GM19438 (cell line): ENCODE measurements at regions not wholly inside any gene's neighbourhood (a gene's known extent, or its start where the extent isn't known, plus 50 kb on each side); places are given as distances from the start of the nearest gene placed in this dataset.

ENCODE experiments used
- ATAC-seq: cut with Tn5 transposase; IDR thresholded peaks from one replicate; pipeline ENCODE4 v1.9.1; 2021; ENCODE audit warnings: low read depth; ENCODE audit not compliant: unreplicated experiment

DNA sequence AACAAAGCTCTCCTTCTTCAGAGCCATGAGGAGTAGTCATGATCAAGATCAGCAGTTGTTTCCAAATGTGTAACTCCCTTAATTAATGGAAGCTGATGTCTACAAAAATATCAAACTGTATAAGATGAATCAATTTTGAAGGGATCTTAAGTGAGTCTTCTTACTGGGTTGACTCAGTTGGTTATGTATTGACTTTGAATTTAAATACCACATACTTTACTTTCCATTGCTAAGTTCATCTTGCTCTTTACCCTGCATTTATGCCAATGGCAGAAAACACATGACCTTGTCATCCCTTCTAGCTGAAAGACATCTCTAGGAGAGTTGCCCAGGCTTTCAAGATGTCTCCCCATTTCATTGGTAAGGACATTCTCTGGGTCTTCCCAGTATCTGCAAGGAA lies 123.2 kb upstream of the STMND1 start:
- no peak for ATAC-seq

DNA sequence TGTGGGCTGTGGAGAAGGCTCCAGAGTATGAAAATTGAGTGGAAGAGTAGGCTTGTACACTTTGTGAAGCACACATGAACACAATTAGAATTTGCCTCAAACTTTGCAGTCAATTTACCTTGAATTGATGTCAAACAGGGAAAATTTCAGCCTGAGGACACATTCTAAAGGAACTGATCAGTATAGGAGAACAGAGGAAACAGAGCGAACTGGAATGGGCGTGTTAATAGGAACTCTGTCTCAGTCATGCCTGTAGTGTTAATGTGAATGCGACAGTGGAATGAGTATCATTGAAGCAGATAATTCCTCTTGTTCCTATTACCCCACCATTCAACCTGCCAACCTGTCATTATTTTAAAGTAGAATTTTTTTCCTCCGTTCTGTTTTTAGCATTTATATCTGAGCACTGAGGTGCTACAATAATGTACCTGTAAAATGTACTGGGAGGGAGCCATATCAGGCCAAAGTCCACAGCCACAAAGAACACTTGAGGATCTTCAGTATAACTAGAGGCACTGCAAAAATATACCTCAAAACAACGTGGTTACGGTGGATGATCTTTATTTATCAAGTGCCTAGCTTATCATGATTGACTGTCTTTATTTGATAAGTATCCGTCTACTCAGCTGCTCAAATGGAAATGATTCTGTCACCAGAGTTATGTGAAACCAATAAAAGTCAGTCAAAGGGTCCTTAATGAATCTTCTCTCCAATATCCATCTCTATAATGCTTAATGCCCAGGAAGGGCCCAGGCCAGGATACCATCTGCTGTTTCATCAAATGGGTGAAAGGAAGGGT lies 125.3 kb upstream of the STMND1 start:
- ATAC-seq, result no peak

DNA sequence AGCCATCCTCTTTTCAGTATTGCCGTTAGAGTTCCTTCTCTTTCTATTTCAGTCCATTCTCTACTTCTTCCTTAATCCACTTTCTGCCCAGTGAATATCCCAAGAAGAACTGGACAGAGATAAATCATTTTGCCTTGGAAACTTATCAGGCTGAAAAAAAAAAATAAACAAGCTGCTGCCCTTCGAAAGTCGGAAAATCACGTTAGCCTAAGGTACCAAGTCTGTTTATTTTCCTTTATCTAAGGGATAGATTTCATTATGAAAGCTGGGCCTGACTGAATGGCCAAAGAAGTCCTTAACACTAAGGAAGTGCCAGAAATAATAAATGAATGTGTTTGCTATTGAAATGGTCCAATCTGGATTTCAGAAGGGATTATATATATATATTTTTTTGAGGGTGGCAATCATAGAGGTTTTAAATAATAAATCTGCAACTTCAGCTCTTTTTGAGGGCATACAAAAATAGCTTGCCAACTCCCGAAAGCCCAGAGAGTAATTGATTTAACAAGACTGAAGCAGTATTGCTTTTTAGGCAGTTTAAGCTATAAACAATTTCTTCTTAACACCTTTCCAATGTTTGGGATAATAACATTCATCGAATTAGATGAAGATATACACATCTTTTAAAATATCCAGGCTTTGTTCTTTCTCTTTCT lies 127.0 kb upstream of the STMND1 start:
- ATAC-seq, result no peak

- ATAC-seq, result no peak
Observed at GRCh38 chr6:16974387-16974673, 127.5 kb upstream of the STMND1 start.

- no peak for ATAC-seq
Observed at GRCh38 chr6:16973545-16974386, 128.1 kb upstream of the STMND1 start.

DNA sequence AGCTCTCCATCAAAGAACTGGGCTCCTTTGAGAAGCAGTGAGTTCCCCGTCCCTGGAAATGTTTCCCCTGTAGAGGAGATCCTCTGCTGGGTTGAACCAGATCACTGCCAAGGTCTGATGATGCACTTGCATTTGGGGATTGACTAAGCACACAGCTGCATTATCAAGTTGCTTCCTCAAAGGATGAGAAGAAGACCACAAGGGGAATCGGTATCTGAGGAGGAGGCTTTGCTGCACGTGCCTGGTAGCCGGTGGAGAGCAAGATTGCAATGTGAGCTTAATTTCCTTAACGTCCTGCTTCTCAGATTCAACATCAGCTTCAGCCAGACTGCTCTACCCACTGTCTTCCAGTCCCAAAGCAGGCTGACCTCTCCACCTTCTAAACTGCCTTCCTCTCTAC lies 128.8 kb upstream of the STMND1 start:
- no peak for ATAC-seq

DNA sequence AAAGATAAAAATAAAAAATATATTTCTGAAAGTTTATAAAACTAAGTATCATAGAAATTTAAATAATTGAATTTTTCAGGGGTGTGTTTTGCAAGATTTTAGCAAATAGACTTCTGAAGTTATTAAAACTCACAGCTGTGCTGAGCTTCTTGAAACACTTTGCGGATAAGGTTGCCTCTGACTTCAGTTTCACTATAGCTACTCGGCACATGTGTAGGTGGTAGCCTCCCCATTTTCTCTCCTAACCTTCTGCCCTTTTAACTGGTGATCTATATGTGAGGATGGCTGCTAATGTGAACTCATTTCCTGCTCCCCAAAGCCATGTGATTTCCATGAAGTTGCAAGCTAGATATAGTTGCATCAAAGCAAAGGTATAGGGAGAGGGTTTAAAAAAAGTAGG lies 129.3 kb upstream of the STMND1 start:
- ATAC-seq, result no peak

GRCh38 chr6:16969699-16970655 lies 131.9 kb upstream of the STMND1 start:
- no peak for ATAC-seq

DNA sequence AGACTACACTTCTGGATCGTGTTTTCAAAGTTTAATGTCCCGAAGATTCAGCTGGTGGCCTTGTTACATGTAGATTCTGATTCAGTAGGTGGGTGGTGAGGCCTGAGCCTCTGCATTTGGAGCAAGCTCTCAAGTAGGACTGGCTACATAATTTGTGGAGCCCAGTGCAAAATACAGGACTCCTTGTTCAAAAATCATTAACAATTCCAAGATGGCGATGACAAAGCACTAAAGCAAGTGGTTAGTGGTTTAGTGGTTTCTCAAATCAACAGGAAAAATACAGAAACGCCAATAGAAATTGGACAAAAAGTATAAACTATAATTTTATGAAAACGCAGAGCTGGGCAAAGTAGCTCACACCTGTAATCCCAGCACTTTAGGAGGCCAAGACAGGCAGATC lies 133.7 kb upstream of the STMND1 start:
- no peak for ATAC-seq

- ATAC-seq, result no peak
Observed at GRCh38 chr6:16967470-16967817, 134.4 kb upstream of the STMND1 start.

DNA sequence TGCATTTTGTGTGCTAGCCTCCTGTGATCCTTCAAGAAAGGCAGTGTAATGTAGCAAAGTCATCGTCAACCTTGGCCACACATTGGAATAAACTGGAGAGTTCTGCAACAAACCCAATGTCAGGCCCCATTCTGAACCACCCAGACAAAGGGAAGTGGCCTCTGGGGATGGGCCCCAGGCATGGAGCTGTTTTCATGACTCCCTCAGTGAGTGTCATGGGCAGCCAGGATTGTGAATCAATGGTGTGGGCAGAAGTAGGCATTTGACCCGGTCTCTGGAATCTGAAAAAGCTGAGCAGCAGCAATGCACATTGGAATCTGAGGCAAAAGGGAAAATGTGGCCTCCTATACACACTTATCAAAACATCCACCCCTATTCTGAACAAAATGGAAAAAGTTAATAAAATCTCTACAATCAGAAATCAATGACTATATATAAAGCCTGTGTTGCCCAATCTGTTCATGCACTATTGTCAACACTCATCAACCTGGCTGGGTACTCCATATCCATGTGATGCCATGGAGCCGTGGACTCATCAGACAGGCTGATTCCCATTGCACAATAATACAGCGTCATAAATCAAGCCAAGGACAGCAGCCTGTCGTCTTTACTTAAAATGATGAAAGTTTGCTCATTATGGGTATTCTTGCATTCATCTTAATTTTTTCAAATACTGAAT lies 134.9 kb upstream of the STMND1 start:
- ATAC-seq, result no peak

- no peak for ATAC-seq
Observed at GRCh38 chr6:16965689-16966088, 136.2 kb upstream of the STMND1 start.

DNA sequence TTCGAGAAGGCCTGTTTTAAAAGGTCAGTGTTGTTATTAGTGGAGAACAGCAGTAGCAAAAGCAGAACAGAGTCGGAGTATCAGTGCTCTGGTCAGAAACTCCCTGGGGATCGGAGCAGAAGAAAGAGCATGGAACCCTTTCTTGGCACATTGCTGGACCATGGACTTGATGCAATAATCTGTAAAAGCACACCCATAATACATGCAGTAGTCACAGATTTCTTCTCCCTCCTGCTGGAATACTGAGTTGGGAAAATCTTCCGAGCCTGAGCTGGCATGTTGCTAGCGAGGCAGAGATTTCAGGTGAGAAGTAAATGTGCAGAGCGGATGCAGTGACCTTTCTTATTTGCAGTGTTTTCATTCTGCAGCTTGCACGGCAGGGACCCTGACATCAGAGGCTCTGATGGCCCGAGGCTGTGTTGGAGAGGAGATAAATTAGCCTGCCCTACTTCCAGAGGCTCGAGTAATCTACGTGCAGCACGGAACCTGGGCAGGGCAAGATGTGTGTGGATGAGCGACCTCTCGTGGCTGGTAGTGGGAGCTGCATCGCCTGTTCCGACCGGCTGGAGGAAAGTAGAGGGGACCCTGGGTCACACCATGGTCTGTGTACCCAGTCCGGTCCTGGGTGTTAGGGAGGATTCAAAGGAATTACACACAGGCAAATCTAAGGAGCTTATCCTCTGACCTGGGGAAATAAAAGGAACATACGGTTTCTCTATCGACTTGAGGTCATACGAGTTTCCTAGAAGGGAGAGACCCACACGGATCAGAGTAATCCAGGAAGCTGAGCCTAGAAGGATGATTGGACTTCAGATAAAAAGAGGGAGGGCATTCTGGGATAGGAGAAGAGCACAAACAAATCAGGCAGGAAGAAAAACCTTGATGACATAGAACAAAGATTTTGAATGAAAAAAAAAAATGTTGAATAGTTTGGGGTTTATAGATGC lies 137.0 kb upstream of the STMND1 start:
- peak; percentile 91 for ATAC-seq

GRCh38 chr6:16961577-16961976 lies 140.3 kb upstream of the STMND1 start:
- ATAC-seq, result no peak

- ATAC-seq, result no peak
Observed at GRCh38 chr6:16959789-16960188, 142.1 kb upstream of the STMND1 start.

GRCh38 chr6:16956361-16956760 lies 145.5 kb upstream of the STMND1 start:
- no peak for ATAC-seq

DNA sequence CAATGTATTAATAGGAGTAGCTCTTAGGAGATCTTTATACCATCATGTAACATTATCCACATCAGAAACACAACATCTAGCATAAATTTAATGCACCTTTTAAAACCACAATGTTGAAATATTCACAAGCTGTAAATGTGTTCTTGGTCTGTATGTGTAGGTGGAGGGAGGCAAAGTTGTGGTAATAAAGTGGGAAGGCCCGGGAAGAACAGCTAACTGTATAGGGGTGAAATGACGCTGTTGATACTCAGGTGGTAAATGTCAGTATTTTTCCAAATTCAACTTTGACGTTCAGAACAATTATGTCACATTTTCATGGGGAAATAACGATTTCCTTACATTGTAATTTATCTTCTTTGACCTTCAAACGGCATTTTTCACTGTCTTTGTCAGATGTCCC lies 146.0 kb upstream of the STMND1 start:
- no peak for ATAC-seq

DNA sequence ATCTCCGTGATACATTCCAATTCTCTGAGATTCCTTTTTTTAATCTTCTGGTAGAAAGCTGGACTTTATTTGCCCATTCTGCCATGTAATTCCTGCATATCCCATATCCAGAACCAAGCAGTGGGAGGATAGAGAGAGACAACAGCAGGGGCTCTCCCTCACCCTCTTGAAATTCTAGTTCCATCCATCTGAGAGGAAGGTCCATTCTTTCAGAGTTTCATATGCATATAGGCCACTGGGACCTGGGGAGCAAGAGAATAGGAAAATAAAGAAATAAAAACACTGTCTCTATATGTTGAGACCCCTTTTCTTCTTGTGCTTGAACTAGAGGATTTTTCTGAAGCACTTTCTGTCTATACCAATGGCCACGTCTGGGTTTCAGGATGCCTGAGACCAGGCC lies 147.9 kb upstream of the STMND1 start:
- ATAC-seq, result no peak

- ATAC-seq, result no peak
Observed at GRCh38 chr6:16953446-16953845, 148.4 kb upstream of the STMND1 start.
